ENCODE measurements at regions not wholly inside any gene's neighbourhood (a gene's known extent, or its start where the extent isn't known, plus 50 kb on each side); places are given as distances from the start of the nearest gene placed in this dataset.

- H3K27ac ChIP-seq, result no peak overlapping the region
- DNase-seq, result no peak
- no peak for TF ChIP-seq CTCF (IDR thresholded peaks at IDR 0.05)
- H3K36me3 ChIP-seq, result no peaks in the 10 kb centered on the region
- no peaks in the 10 kb centered on the region for H3K27me3 ChIP-seq
- no peaks in the 10 kb centered on the region for H3K9me3 ChIP-seq
- no peaks in the 10 kb centered on the region for H3K4me1 ChIP-seq
- H3K4me3 ChIP-seq, result no peak overlapping the region
- peak in 2 of 8 donors; percentile 29 to 52 for ATAC-seq
- intact Hi-C loops (cut with DNase I), result no loop called here
- 47 to 57% methylated on average over 3 of the region's 3 CpGs for WGBS, 2 donors
Measured at GRCh38 chr11:37504060-37504611, 906.1 kb upstream of the RAG2 start.

DNA sequence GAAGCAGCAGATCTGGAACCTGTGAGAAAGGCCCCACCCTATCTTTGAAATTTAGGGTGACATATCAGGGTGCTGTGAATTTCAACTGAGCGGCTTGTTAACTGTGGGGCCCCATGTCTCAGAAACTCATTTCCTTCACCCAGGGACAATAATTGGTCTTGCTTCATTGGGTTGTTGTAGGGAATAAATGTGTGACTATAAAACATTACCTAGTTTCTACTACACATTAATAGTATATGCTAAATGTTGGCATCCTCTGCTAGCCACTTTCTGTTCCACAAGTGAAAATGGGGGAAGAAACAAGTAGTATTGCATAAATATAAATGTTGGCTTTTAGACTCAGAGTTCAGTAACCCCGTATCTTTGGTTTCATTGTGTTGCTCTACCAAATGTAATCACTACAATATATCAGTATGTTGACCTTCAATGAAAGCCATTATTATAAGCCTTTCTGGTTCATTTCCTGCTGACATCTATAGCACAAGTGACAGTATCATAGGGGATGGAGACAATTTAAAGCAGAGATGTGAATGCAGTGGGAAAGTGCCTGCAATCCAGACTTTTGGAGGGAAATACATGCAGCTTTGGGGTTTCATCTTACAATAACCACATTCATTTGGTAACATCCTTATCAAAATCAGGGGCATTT, 905.5 kb upstream of the RAG2 start:
- WGBS, 2 donors, result 86 to 89% methylated on average over 2 of the region's 2 CpGs
- Histone ChIP-seq H3K4me1 (no peaks in the 10 kb centered on the region), H3K27me3 (no peaks in the 10 kb centered on the region), H3K4me3 (no peak overlapping the region), H3K27ac (no peak overlapping the region), H3K9me3 (no peaks in the 10 kb centered on the region), H3K36me3 (no peaks in the 10 kb centered on the region)
- TF ChIP-seq CTCF (IDR thresholded peaks at IDR 0.05), result no peak
- no peak for ATAC-seq
- DNase-seq, result no peak
- intact Hi-C loops (cut with DNase I), result no loop called here

DNA sequence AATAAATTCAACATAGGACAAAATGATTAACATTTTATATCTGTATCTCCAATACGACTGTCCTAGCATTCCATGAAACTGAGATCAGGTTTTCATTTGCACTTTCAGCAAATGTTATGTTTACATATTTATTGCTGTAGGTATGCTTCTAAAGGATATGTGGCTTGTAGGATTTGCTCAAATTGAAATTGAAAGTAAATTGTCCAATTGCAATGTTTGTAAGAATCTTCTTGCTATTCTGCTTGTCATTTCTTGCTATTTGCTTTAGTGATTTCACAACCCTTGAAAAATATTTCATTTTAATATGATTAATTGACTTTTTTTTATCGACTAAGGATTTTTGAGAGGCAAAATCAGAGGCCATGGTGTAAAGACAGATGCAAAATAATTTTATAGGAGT, 904.2 kb upstream of the RAG2 start:
- Histone ChIP-seq H3K4me1 (no peaks in the 10 kb centered on the region), H3K27ac (no peak overlapping the region), H3K27me3 (no peaks in the 10 kb centered on the region), H3K36me3 (no peaks in the 10 kb centered on the region), H3K9me3 (no peaks in the 10 kb centered on the region), H3K4me3 (no peak overlapping the region)
- 71 to 78% methylated on average over 2 of the region's 2 CpGs for WGBS, 2 donors
- TF ChIP-seq CTCF (IDR thresholded peaks at IDR 0.05), result no peak
- ATAC-seq (no peak), DNase-seq (no peak)
- intact Hi-C loops (cut with DNase I), result no loop called here

- no peak for ATAC-seq
- no peaks in the 10 kb centered on the region for H3K27me3 ChIP-seq
- H3K36me3 ChIP-seq, result no peaks in the 10 kb centered on the region
- intact Hi-C loops (cut with DNase I), result no loop called here
- H3K27ac ChIP-seq, result no peak overlapping the region
- H3K4me3 ChIP-seq, result no peak overlapping the region
- DNase-seq, result no peak
- TF ChIP-seq CTCF (IDR thresholded peaks at IDR 0.05), result no peak
- H3K9me3 ChIP-seq, result peaks cover 0 to 6% (median 0%) of the 10 kb centered on the region in 11 donors
- no peaks in the 10 kb centered on the region for H3K4me1 ChIP-seq
- 40 to 42% methylated on average over 2 of the region's 2 CpGs for WGBS, 2 donors
Measured at GRCh38 chr11:37500425-37500824, 902.4 kb upstream of the RAG2 start.

Measured in heart right ventricle (tissue), 16 donors.